Esophagus squamous epithelium (tissue), 5 donors: ENCODE measurements at regions not wholly inside any gene's neighbourhood (a gene's known extent, or its start where the extent isn't known, plus 50 kb on each side); places are given as distances from the start of the nearest gene placed in this dataset.

Source experiments
- DNase-seq: peaks from one replicate; lab custom pipeline; 2025; lab: John Stamatoyannopoulos, UW
- H3K27ac ChIP-seq, 4 donors: fragments of 200-600 bp; sonication (generic); one replicate each; pipeline ENCODE4 v1.5.1; 2016 to 2019; ENCODE audit warnings: mild to moderate bottlenecking in 1 of 4
- H3K27me3 ChIP-seq, 4 donors: fragments of 200-600 bp; sonication (generic); 1 replicate in 3 of 4; 2 replicates in 1 of 4; pipeline versions ENCODE4 v1.5.1 to v1.6.0; 2017 to 2021; ENCODE audit warnings: antibody characterized with exemption in 1 of 4
- H3K36me3 ChIP-seq, 3 donors: fragments of 200-600 bp; sonication (generic); one replicate each; pipeline ENCODE4 v1.5.1; 2016 to 2019
- H3K4me1 ChIP-seq, 3 donors: fragments of 200-600 bp; sonication (generic); one replicate each; pipeline ENCODE4 v1.5.1; 2017 to 2019
- H3K4me3 ChIP-seq, 4 donors: fragments of 200-600 bp; sonication (generic); 1 replicate in 3 of 4; 2 replicates in 1 of 4; pipeline ENCODE4 v1.5.1; 2016 to 2019; ENCODE audit warnings: mild to moderate bottlenecking in 2 of 4, moderate library complexity in 1 of 4
- H3K9me3 ChIP-seq, 3 donors: fragments of 200-600 bp; sonication (generic); one replicate each; pipeline ENCODE4 v1.5.1; 2016 to 2019
- CTCF ChIP-seq, 6 experiments: fragments of 450-650 bp in 4 of 6; fragments of 200-600 bp in 2 of 6; sonication (generic) in 2 of 6; IDR thresholded peaks; one replicate each; pipeline ENCODE4 v1.5.1; 2016 to 2019; ENCODE audit warnings: antibody characterized with exemption in 6 of 6, mild to moderate bottlenecking in 4 of 6, moderate library complexity in 4 of 6
- POLR2A ChIP-seq, 4 donors: fragments of 450-650 bp; IDR thresholded peaks; one replicate each; pipeline ENCODE4 v1.6.1; 2017; ENCODE audit warnings: antibody characterized with exemption in 4 of 4, mild to moderate bottlenecking in 4 of 4, moderate library complexity in 3 of 4
- WGBS, 2 donors: methylation state at CpG; one replicate each; pipeline ENCODE4 v1.1.5; 2018; 5-methylcytosine and 5-hydroxymethylcytosine counted together
- intact Hi-C: fragments of 100-400 bp; cut with DNase I; formaldehyde crosslinking; loops from one replicate; pipeline ENCODE4 v1.15.0; 2022
- donor health status: DM: yes; HTN: yes; CAD: no.

- DNase-seq: no peak
- no peaks in the 10 kb centered on the region for H3K36me3 ChIP-seq
- 64 to 73% methylated on average over 2 to 4 of the region's 8 CpGs for WGBS, 2 donors
- no peak overlapping the region for H3K27ac ChIP-seq
- H3K4me3 ChIP-seq: no peak overlapping the region
- TF ChIP-seq POLR2A (IDR thresholded peaks at IDR 0.05) (no peak), CTCF (IDR thresholded peaks at IDR 0.05) (no peak)
- H3K9me3 ChIP-seq: no peaks in the 10 kb centered on the region
- no peaks in the 10 kb centered on the region for H3K4me1 ChIP-seq
- no peaks in the 10 kb centered on the region for H3K27me3 ChIP-seq
- intact Hi-C loops: no loop called here
These were observed 128.5 kb downstream of the NUDT12 start for GRCh38 chr5:103434057-103434456.

GRCh38 chr5:103433211-103433610 lies 129.4 kb downstream of the NUDT12 start:
- Histone ChIP-seq H3K9me3 (no peaks in the 10 kb centered on the region), H3K27ac (no peak overlapping the region), H3K4me1 (no peaks in the 10 kb centered on the region), H3K4me3 (no peak overlapping the region), H3K27me3 (no peaks in the 10 kb centered on the region), H3K36me3 (no peaks in the 10 kb centered on the region)
- DNase-seq: no peak
- no peak for TF ChIP-seq CTCF (IDR thresholded peaks at IDR 0.05)
- TF ChIP-seq POLR2A (IDR thresholded peaks at IDR 0.05): no peak
- intact Hi-C loops: no loop called here
- WGBS, 2 donors: 83 to 100% methylated on average over 1 of the region's 1 CpG

- H3K27ac ChIP-seq: no peak overlapping the region
- H3K36me3 ChIP-seq: no peaks in the 10 kb centered on the region
- 46 to 62% methylated on average over 2 of the region's 2 CpGs for WGBS, 2 donors
- H3K4me3 ChIP-seq: no peak overlapping the region
- intact Hi-C loops: no loop called here
- no peaks in the 10 kb centered on the region for H3K4me1 ChIP-seq
- no peaks in the 10 kb centered on the region for H3K9me3 ChIP-seq
- DNase-seq: no peak
- H3K27me3 ChIP-seq: no peaks in the 10 kb centered on the region
- TF ChIP-seq POLR2A (IDR thresholded peaks at IDR 0.05): no peak
- no peak for TF ChIP-seq CTCF (IDR thresholded peaks at IDR 0.05)
These were observed 133.7 kb downstream of the NUDT12 start for GRCh38 chr5:103428923-103429322.

GRCh38 chr5:103428411-103428871 lies 134.1 kb downstream of the NUDT12 start:
- Histone ChIP-seq H3K27me3 (no peaks in the 10 kb centered on the region), H3K36me3 (no peaks in the 10 kb centered on the region), H3K27ac (no peak overlapping the region), H3K4me3 (no peak overlapping the region), H3K4me1 (no peaks in the 10 kb centered on the region), H3K9me3 (no peaks in the 10 kb centered on the region)
- TF ChIP-seq POLR2A (IDR thresholded peaks at IDR 0.05) (no peak), CTCF (IDR thresholded peaks at IDR 0.05) (no peak)
- WGBS, 2 donors: 22 to 36% methylated on average over 1 of the region's 6 CpGs
- intact Hi-C loops: no loop called here
- DNase-seq: no peak

GRCh38 chr5:103427326-103427725 lies 135.3 kb downstream of the NUDT12 start:
- Histone ChIP-seq H3K9me3 (no peaks in the 10 kb centered on the region), H3K4me3 (no peak overlapping the region), H3K27me3 (no peaks in the 10 kb centered on the region), H3K4me1 (no peaks in the 10 kb centered on the region), H3K36me3 (no peaks in the 10 kb centered on the region), H3K27ac (no peak overlapping the region)
- DNase-seq: no peak
- TF ChIP-seq CTCF (IDR thresholded peaks at IDR 0.05) (no peak), POLR2A (IDR thresholded peaks at IDR 0.05) (no peak)
- intact Hi-C loops: no loop called here
- 90% methylated on average over 3 of the region's 3 CpGs for WGBS, 2 donors
